Activated T-cell treated with anti-CD3 and anti-CD28 coated beads for 48 hours (primary cell): ENCODE measurements at regions not wholly inside any gene's neighbourhood (a gene's known extent, or its start where the extent isn't known, plus 50 kb on each side); places are given as distances from the start of the nearest gene placed in this dataset.

Experiments
- DNase-seq: peaks from one replicate; pipeline ENCODE4 v3.0.0-alpha.2; 2020; ENCODE audit warnings: low read depth

DNA sequence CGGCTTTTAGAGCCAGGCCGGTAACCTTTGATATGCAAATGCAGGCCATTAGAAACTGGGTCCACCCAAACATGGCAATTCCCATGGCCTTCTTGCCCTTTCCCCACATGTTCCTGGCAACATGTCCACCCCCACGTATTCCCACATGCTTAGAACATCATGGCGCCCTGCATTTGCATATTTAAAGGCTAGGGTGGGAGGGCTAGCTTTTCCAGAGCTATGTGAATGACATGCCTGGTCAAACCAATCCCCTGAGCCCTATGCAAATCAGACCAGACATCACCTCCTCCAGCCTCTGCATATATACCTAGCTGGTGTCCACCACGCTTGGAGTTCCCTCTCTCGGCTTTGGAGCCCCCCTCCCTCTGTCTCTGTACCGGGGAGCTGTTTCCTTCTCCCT is 481.9 kb downstream of the CDH2 start:
- DNase-seq, result no peak

DNA sequence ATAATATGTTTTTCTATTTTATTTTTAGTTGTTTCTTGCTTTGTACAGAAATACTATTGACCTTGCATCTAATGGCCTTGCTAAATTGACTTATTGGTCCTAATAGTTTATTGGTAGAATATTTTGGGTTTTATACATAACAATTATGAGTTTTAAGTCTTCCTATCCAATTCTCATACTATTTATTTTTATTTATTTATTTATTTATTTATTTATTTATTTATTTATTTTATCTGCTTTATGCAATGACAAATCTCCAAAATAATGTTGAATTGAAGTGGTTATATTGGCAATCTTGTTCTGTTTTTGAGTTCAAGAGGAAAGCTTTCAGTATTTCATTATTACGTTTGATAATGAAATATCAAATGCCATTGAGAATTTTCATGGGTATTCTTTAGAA is 488.3 kb downstream of the CDH2 start:
- no peak for DNase-seq

DNA sequence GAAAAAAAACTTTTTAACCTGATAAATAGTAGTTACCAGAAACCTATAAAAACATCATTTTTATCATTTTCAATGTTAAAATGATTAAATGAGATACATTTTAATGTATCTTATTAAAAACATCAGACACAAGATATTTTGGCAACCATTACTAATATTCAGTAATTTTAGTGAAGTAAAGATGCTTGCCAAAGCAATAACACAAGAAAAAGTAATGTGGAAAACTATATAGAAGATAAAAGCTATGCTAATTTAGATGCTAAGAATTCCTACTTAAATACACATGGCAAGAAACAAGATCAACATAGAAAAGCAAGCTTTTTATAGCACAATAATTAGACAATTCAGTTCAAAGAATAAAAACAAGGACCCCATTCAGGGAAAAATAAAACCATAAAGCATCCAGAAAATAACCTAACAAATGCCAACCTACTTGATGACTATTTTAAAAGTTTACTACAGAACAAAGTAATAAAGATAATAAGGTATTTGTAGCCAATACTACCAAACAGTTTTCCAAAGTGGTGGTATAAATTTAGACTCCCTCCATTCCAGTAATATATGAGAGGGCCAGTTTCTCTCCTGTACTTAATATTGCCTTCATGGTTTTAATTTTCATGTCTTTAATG is 489.5 kb downstream of the CDH2 start:
- no peak for DNase-seq

DNA sequence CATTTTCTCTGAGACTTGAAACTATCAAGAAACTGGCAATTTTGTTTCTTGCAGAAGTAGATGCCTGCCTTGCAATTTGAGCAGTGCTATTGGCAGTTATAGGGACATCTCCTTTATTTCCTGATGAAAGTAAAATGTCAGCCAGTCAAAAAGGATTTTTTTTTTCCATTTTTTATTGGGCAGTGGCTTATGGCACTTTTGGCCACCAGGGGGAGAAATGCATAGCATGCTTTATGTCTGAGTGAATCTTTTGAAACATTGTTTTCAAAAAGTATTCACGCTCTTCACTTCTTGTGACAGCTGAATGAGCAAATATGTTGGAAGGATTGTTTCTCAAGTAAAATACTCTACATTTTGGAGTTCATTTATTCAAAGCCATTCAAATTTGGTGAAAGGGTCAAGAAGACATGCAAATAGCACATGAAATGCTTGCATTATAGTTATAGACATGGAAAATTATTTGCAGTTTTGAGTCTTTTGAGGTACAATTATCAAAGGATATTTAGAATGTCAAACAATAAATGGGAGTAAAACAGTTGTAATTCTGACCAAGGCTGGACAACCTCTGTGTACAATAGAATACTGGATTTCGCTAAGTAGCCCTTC is 491.0 kb downstream of the CDH2 start:
- no peak for DNase-seq

DNA sequence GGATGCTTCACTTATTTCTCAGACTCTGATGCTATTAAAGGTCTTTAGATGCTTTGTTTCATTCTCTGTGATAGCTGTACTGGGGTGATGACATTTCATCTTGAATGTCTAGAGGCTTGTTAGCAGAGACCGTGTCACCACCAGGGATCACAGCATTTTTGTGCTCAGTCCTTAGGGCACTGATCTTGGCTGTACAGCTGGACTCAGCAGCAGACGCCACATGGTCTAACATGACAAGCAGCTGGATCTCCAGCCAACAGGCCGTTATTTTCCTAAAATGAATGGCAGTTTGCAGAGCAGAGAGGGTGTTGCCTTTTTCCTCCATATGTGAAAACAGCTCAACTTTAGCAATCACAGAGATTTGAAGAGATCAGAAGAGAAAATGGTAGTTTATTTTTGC is 491.8 kb downstream of the CDH2 start:
- no peak for DNase-seq

DNA sequence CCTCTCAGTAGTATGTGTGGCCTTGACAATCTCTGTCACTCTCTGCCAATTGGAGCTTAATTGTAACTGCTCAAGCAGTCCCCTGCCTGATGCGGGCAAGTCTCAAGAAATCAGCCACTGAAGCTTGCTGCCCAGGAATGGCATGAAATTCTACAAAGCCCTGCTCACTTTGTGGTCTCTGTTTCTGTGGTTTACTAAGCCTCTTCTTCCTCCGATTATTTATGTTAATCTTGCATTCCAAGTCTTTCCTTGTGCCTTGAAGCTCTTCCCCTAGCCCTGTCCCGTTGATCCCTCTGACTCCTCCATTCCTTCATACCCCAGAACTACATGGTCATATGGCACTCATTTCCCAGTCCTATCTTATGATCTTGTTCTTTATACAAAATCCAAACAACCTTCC is 489.3 kb upstream of the CHST9 start:
- no peak for DNase-seq

DNA sequence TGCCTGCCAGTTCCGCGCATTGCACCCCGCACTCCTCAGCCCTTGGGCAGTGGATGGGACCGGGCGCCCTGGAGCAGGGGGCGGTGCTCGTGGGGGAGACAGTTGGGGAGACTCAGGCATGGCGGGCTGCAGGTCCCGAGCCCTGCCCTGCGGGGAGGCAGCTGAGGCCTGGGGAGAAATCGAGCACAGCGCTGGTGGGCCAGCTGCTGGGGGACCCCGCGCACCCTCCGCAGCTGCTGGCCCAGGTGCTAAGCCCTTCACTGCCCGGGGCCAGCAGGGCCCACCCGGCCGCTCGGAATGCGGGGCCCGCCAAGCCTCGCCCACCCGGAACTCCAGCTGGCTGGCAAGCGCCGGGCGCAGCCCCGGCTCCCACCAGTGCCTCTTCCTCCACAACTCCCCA is 488.8 kb upstream of the CHST9 start:
- DNase-seq, result no peak

DNA sequence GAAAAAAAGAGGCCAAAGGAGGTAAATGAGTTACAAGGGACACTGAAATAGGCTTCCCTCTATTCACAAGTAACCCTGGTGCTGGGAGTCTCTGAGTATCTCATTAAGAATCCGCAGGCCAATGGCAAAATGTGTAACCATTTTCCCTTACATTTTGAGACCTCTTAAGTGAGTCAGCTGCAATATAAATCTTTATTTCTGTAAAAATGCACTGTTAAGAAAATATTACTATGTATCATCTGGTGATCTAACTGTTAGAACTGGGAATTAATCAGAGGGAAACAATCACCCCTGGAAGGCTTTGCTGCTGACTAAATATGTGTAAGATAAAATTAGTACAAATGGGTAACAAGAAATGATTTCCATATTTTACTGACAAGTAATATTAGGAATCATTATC is 483.1 kb upstream of the CHST9 start:
- no peak for DNase-seq

DNA sequence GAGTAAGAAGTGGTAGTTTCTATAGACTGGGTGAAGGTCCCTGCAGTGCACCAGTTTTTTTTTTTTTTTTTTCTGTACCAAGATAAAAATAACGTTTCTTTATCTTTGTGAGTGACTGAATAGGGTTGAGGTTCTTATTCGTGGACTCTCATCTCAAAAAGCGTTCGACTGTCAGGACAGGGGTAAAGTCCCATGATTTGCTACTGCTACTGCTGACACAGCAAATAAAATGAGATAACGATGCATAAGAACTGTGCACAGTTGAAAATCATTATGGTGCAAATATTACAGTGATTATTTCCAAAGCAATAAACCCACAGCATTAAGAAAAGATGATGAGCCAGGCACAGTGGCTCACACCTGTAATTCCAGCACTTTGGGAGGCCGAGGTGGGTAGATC is 482.0 kb upstream of the CHST9 start:
- no peak for DNase-seq

DNA sequence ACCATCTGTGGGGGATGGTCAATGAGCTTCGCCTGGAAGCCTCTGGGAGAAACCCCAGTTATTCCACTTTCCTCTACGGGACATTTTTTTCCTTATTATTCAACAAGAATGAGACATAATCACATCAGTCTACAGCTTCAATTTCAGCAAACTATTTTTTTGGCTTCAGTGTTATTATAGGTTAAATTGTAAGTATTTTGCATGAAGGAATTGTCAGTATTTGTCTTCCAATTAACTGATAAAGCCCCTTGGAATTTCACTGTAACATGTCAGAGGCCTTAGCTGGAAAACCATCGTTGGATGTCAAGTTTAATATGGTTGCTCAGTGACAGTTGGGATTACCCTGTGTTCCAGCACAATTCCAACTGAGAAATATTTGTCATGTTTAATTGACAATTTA is 480.9 kb upstream of the CHST9 start:
- DNase-seq, result no peak

DNA sequence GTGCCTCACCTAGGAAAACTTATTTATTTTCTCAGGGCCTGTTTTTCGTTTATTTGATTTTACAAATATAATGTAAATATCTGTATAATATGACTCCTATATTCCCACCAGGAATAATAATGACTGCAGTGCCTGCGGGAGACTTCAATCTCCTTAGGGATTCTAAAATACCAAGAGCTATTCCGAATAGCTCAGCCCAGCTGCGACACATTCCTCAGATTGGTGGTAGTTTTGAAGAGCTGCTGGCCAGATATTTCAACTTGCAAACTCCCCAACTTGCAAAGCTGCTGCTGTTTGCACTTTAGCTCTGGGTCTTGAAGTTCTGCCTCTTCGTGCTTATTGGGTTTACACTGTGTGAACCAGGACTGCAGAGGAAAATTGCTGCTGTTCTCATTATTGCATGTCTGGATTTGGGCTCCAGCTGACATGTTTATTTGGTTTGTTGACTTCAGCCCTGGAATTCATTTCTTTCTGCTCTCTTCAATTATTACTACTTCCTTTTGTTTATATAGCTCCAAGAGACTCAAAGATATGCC is 480.2 kb upstream of the CHST9 start:
- DNase-seq, result no peak

DNA sequence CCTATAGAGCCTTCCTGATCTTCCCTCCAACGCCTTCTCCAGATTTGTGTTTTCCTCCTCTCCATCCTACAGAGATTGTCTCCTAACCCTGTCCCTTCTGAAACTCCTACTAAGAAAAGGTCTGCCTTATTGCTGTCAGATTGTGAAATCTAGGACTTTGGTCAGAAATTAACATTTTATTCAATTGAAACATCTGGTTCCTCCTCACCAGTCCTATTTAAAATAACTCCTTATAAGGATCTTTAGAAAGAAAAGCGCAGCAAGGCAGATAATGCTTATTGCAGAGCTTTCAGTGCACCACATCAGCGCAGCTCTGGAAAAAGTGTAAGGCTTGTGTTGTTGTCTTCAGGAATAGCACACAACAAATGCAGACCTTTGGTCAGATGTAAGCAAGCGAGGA is 477.8 kb upstream of the CHST9 start:
- DNase-seq, result no peak

DNA sequence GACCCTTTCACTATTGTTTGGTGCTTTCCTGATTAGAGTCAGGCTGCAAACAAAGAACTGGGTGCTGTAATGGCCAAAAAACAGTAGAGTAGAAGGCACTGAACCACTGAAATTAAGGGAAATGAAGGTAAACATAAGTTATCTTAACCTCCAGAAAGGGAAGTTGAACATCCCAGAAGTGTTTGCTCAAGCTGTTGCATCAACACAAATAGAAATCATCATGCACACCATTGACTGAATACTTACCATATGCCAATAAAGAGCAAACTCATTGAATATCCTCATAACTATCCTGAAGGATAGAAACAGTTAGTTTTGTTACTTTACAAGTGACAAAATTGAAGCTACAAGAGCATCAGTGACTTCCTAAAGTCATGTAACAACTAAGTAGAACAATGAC is 477.4 kb upstream of the CHST9 start:
- no peak for DNase-seq

DNA sequence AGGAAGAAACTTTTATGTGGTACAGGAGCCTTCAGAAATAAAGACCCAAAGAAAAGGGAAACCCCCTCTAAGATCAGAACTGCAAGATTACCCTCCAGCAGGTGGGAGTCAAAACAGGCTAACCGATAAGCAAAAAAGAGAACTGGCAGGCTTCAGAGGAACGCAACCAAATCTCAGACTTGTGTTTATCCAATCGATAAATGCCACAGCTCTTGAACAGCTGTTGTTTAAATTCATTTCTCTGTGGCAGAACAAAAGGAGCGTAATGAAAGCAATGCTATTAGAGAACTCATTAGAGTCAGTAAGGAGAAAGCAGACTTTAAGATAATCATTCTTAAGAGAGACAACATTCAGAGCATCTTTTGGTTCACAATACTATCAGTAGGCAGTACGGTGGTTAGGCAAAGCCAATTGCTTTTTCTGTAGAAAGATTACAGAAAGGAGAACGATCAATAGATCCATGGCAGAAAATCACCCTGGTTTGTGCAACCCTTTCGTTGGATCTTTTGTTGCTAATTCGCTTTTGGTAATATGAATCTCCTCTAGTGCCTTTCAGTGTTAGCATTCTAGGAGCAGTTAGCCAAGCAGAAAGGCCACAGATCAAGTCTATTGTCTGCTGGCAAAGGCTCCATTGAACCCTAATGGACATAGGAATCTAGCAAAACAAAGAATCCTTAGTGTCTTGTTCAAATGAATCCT is 476.4 kb upstream of the CHST9 start:
- no peak for DNase-seq

DNA sequence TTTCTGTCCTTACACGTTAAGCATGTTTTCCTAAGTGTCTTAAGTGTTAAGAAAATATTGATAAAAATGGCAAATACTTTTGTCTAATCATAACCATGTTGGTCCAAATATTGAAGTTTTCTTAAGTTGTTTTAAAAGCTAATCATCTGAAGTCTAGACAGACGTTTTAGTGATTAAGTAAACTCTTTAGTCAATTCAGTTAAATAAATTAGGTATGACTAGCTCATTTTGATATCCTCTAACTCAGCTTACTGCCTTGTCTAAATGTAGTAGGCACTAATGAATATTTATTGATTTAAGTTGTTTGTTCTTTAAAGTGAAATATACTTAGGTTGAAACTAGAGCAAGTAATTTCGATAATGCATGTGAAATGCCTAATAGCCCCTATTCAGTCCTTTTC is 471.8 kb upstream of the CHST9 start:
- DNase-seq, result no peak

DNA sequence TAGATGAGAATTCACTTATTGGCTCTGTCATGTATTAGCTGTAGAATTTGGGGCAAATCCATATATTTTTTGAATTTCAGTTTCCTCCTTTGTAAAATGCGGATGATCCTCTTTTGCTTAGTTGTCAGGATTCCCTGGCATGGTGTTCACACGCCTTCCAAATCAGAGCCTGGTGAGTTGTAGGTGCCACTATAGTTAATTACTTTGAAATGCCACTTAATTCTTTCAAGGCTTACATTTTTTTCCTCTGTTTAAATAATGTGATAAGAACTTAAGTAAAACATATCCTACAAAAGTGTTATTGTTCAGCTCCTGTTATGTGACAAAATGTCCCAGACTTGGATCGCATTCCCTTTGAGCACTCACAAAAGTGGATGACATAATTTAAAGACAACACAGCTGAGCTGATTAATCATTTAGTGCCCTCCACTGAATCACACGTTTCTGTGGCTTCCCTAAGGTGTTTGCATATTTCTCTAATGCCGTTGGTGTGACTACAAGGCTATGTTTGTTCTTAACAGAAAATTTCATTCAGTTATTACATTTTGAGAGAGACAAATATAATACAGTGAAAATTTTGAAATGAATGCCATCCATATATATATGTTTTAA is 471.2 kb upstream of the CHST9 start:
- DNase-seq, result no peak

DNA sequence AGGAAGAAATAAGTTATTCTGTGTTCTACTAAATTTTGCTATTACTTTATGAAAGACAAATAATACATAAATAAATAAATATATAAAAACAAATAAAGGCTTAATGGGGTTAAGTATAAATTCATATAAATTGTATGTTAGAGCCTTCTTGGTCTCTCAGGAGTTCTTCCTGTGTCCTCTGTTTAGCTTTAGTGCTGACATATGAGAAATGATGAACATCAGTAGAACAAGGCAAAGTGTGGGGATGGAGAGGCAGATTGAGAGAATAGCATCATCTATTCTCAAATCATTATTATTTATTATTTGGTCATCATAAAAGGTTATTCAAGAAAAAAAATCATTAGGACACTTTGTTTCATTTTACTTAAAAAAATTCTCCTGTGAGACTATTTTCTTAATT is 468.1 kb upstream of the CHST9 start:
- DNase-seq, result no peak

DNA sequence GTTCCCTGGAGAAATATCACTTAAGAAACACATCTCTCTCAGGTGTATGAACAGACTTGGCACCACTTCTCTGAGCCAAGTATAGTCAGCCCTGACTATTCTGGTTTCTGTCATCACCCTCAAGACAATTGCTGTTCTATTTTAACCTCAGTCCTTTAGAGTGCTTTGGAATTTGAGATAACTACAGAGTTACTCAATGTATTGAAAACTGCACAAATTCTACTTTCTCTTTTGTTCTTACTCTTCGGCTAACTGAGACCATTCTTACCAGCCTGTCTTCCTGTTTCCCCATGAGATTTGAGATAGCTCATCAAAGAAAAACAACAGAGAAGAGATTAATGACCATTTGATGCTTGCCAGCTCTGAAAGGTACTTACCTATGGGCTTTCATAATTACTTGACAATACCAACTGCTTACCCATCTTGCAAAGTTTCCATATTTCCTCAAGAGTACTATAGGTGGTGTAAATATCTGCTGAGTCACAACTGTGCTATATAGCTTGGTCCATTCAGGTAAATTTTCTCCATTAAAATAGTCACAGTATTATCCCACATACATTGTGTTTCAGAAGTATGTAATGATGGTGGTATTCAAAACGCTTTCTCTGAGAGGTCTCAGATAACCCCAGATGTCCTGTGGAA is 467.5 kb upstream of the CHST9 start:
- DNase-seq, result no peak

DNA sequence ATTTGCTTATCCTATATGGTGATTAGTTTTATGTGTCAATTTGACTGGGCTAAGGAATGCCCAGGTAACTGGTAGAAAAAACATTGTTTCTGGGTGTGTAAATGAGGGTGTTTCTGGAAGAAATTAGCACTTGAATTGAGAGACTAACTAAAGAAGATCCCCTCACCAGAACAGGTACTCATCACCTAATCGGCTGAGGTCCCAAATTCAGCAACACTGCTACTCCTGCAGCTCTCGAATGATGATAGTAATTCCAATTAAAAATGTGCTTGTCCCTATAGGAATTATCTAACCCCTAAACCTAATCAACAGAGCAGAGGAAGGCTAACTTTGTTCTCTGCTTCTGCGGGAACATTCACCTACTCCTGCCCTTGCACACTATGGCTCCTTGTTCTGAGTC is 464.5 kb upstream of the CHST9 start:
- no peak for DNase-seq

DNA sequence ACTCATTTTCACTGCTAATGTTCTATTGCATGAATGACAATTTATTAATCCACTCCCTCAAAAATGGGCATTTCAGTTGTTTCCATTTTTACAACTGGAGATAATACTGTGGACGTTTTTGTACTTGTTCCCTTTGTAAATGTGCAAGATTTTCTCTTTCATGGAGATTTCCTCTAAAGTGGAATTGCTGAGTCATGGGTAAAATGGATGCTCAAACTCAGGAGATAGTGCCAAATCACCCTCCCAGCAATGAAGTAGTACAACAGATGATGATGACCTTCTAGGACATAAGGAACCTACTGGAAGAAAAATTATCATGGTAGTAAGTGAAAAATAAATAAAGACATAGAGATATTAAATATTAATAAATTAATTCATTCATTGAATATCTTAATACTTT is 460.8 kb upstream of the CHST9 start:
- no peak for DNase-seq

DNA sequence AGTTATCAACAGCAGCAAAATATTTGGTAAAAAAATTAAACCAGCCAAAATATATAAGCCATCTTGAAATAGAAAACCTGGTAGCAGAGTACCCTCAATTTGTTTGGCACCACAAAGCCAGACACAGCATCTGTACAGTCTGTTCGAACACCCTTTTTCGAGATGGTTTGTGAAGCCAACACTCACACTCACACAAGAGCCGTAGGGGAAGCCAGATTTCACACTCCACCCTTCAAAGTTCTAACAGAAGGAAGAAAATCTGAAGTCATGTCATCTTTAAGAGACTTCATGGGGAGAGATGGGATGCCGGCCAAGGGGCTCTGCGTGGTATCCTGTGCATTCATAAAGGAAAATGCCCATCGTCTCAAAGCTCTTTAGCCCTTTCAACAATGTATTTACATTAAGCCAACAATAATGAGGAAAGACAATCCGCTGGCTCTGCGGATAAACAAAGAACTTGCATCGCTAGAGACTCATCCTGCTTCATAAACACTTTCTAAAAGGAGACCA is 451.5 kb upstream of the CHST9 start:
- no peak for DNase-seq

DNA sequence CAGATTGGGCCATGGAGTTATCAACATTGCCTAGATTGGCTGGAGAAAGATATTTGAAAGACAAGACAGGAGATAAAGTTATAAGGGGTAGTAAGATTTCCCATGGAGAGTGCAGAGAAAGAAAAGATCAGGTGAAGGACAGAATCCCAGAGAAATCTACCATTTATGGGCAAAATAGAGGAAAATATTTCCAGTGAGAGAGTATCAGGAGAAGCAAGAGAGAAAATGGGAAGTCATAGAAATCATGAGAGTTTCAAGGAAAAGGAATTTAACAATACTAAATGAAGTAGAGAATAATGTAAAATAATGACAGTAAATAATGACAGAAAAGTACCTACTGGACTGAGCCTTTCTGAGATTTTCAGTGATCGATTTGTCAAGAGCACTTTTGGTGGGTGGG is 447.6 kb upstream of the CHST9 start:
- DNase-seq, result no peak
